AML-193 (cell line): ENCODE measurements at regions not wholly inside any gene's neighbourhood (a gene's known extent, or its start where the extent isn't known, plus 50 kb on each side); places are given as distances from the start of the nearest gene placed in this dataset.

Experiments used
- DNase-seq, 2 experiments: peaks; one replicate each; lab custom pipeline; 2025; lab: John Stamatoyannopoulos, UW

- no peak for DNase-seq
Observed at GRCh38 chr1:227450489-227450888, 112.9 kb upstream of the ZNF678 start.

- no peak for DNase-seq
Observed at GRCh38 chr1:227449741-227450441, 113.5 kb upstream of the ZNF678 start.

DNA sequence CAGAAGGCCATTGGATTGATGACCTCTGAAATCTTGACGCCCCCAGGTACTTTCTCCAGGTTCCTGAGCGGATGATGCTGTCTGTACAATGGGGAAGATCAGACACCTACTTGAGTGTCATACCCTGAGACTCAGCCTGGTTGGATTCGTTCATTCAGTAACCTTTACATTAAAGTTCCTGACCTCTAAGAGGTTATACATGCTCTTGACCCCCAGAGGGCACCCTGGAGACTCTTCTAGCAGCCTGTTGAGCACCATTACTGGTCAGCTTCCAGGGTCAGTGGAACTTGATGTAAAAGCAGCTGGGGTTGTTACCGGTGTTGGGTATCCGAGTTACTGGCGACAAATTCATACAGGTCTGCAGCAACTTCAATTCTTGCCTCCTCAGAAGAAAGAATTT is 114.3 kb upstream of the ZNF678 start:
- peak; percentile 18 to 22 for DNase-seq

DNA sequence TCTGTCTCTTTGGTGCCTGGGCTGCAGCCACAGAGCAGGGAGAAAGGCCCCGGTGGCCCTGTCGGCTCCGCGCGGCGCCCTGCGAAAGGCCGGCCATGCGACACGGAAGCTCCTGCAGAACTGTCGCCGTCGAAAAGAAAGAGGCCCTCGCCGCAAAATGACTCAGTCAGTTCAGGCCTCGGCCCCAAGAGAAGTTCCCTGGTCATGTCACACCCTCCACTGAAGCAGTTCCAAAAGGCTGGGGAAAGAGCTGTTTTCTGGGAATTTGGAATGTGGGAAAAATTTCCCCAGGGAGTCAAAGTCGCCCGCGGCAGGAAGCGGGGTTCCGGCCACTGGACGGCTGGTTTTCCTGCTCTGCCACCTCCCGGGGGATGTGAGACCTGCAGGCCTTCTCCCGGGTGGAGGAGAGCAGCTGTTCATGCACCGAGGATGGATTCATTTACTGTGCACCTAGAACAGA is 115.8 kb upstream of the ZNF678 start:
- DNase-seq = no peak

- DNase-seq = no peak
Observed at GRCh38 chr1:227445746-227446145, 117.6 kb upstream of the ZNF678 start.

DNA sequence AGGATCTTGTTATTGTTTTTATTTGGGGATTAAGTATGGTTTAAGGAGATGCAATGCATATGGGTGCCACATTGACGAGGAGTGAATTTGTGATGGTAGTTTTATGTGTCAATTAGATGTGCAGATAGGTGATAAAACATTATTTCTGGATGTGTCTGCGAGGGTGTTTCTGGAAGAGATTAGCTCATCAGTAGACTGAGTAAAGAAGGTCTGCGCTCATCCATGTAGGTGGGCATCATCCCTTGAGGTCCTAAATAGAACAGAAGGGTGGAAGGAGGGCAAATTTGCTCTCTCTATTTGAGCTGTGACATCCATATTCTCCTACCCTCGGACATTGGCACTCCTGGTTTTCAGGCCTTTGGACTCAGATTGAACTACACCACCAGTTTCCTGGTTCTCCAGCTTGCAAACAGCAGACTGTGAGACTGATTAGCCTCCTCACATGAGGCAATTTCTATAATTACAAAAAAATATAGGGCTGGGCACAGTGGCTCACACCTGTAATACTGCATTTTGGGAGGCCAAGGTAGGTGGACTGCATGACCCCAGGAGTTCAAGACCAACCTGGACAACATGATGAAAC is 118.2 kb upstream of the ZNF678 start:
- no peak for DNase-seq

GRCh38 chr1:227440182-227440581 is 121.9 kb upstream of the CDC42BPA start:
- DNase-seq = no peak

DNA sequence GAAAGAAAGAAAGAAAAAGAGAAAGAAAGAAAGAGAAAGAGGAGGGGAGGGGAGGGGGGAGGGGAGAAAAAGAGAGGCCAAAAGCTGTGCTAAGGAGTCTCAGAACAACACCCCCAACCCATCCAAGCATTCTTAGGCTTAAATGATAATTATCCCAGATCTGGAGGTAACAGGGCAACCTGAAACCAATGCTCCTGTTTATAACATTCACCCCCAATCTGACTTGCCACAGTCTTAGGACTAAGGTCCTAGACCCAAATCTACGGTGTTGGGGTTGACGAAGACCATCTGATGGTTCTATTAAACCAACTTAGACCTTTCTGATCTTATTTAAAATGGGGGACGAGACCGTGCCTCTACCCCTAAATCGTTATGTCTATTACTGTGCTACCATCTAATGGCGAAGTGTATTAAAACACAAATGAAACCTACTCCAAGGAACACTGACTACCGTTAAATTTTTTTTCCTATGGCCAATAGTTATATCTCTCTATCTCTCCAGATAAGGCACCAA is 119.3 kb upstream of the CDC42BPA start:
- DNase-seq = no peak

- no peak for DNase-seq
Observed at GRCh38 chr1:227434808-227435444, 116.6 kb upstream of the CDC42BPA start.

- DNase-seq = no peak
Observed at GRCh38 chr1:227433663-227434341, 115.5 kb upstream of the CDC42BPA start.

DNA sequence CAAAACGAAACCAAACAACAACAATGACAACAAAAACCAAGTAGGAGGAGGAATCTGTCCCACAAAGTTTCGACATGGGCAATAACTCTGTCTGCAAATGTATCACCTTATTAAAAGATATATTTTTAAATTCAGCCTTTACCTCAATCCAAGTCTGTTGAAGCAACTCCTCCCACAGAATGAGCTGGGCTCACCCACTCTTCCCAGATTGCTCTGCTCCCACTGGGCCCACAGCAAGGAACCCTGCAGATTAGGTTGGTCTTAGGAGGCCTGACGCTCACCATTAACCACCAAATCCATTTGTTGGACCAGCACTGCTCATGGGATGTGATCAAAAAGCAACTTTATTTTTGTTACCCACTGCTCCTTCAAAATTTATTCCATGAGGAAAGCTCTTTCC is 114.7 kb upstream of the CDC42BPA start:
- no peak for DNase-seq

DNA sequence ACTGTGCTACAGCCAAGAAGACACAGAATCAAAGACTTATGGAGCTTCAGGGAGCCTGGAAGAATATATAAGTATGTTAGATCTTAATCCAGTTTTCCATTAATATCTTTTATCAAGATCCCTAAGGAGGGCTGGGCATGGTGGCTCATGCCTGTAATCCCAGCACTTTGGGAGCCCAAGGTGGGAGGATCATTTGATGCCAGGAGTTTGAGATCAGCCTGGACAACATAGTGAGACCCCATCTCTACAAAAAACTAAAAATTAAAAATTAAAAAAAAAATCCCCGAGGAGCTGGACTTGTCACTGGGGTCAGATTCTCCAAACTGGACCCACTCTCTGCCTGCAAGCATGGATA is 113.9 kb upstream of the CDC42BPA start:
- no peak for DNase-seq

DNA sequence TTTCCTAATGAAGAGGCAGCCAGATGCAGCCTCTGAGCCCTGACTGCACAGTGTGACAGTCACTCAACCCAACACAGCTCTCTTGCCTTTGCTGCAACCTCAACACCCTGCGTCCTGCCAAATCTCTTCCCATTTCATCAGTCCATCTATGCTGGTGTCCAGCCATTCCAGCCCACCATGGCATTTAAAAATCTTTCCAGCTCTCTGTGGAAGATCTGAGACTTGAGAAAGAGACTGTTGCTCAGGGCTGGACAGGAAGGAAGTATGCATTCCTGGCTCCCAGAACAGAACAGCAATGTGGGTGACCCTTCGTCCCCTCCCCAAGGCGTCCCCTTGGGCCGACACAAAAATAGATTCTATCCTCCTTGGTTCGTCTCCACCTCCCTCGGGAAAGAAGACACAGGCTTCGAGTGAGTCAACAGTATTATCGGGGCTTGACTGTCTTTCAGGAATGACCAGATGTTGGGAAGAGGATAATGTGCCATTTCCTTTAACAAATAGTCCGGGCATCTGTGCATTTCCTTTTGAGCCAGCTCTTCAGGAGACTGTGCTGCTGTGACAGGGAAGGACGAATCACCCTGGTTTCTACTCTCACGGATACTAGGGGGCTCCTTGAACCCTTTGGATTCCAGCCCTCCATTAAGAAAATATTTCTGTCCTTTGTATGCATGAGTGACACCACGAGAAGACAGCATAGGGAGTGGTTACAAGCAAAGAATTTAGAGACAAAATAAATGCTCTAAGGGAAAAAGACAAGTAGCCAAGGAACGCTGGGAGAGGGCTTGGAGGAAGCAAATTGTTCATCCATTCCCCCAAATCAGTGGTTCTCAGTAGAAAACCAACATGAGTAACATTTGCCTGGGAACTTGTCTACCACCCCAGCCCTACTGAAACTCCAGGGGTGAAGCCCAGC is 111.4 kb upstream of the CDC42BPA start:
- DNase-seq = no peak

DNA sequence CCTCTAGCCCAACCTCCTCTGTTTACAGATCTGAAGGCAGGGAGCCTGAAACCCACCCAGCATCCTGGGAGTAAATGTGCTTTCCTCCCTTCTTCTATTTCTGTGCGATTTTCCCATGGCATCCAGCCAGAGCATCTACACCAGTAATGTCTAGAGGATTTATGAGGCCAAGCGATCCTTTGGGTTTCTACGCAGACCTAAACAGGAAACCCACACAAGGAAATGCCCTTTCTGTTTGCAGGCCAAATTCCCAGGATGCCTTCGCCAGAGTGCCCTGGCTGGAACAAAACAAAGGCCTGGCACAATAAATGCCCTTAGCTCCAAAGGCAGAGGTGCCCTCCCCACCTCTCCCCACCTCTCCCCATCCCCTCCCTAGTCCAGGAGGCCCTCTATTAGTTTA is 110.5 kb upstream of the CDC42BPA start:
- DNase-seq = no peak

DNA sequence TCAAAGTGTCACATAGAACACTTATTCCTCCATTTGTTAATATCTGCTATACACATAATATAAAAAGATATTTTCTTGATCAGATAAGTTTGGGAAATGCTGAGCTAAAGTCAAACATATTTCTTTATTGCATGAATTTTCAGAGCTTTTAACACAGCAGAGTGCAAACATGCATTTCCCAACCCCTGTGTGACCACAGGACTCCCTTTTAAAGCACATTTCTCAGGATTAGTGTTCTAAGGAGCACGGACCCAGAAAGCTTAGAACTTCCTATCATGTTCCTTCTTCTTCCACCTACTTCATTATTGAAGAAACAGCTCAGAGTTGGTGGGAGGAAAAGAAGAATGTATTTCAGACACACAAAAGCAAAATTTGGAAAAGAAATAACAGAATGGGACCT is 109.1 kb upstream of the CDC42BPA start:
- DNase-seq = no peak

GRCh38 chr1:227424953-227425352 is 106.7 kb upstream of the CDC42BPA start:
- no peak for DNase-seq

DNA sequence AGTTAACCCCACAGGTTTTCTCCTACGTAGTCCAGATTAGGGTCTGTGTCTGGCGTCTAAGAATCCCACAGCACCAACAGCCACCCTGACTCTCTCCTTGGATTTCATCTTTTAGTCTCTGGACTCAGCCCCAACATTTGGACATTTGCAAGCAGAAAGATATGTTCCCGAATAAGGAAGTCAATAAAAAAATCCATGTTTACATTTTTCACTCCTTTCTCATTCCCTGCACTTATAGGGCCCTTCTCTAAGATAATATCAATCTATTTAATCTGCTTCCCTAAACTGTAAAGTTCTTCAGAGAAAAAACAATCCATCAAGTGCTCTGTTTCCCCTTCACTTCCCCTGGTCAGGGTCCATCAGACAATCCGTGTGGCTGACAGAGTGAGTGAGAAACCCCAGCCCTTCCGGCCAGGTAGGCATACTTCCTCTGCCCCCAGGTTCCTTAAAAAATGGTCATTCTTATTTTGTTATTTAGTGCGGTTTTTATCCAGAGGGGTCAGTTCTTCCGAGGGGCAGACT is 105.9 kb upstream of the CDC42BPA start:
- DNase-seq = no peak

DNA sequence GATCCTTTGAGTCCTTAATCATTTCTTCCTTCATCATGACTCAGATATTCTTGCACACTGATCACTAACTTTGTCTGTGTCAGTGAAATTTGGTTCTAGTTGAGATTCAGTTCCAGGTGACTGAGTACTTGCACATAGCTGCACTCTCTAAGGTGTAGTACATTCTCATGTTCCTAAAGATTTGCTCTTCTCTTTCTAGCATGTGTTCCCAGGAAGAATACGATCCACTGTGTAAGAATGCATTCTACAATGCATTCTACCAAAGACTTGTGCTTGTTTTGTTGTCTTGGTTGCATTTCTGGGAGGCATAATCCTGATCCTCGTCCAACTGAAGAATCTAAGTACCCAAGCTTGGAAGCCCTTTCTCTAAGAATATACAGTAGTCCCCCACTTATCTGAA is 104.3 kb upstream of the CDC42BPA start:
- no peak for DNase-seq

- DNase-seq = no peak
Observed at GRCh38 chr1:227420147-227420546, 101.9 kb upstream of the CDC42BPA start.

DNA sequence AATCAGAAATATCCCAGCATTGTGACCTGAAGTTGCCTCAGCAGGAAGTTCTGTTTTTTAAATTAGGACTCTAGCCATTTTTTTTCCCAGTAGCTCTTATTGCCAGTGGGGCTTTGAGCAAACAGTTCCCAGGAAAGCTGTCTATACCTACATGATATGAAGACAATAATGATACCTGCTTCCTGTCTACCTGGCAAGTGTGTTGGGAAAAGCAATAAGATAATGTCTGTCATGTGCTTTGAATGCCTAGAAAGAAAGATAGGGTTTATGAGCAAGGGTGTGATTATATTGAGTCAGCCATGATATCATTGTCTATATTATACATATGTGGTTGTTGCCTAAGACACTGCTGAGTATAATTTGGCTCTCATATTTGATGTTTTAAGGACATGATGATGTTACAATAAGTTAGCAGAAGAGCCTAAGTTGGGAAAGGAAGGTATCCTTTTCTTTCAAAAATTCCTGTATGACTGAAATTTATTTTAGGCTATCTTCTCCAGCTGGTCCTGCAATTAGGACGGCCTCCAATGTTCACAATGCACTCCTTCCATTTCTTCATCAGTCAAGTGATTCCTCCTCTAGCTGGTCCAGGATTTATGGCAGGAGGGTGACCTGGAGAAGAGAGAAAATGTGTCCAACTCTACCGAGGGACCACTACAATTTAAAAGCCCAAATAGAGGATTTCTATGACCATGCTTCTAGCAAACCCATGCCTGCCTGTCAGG is 99.6 kb upstream of the CDC42BPA start:
- DNase-seq = no peak
